Hepatocyte (in vitro differentiated cells): ENCODE measurements at regions not wholly inside any gene's neighbourhood (a gene's known extent, or its start where the extent isn't known, plus 50 kb on each side); places are given as distances from the start of the nearest gene placed in this dataset.

Experiments
- EZH2 ChIP-seq: fragments of 200-600 bp; sonication (generic); IDR thresholded peaks from 2 replicates; pipeline ENCODE4 v1.6.1; 2016; ENCODE audit warnings: antibody characterized with exemption, mild to moderate bottlenecking, borderline replicate concordance
- TF ChIP-seq, protein P1 (sequence below): fragments of 200-600 bp; sonication (generic); IDR thresholded peaks from 2 replicates; pipeline ENCODE4 v1.5.1; 2016; ENCODE audit warnings: antibody characterized with exemption, mild to moderate bottlenecking; ENCODE audit not compliant: poor library complexity

DNA sequence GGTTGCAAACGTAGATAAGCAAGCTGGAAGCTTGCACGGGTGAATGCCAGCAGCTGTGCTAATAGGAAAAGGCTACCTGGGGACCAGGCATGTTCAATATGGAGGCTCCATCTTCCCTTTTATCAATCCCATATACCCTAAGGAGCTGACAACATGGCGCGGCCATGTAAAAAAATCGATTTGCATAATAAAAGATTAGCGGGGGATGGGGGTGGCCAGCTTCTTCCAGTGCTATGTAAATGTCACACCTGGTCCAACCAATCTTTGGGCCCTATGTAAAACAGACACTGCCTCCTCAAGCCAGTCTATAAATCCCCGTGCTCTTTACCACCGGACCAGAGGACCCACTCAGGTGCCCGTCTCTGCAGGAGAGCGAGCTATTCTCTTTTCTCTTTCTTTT lies 128.2 kb downstream of the GPAT3 start:
- TF ChIP-seq, protein P1, sequence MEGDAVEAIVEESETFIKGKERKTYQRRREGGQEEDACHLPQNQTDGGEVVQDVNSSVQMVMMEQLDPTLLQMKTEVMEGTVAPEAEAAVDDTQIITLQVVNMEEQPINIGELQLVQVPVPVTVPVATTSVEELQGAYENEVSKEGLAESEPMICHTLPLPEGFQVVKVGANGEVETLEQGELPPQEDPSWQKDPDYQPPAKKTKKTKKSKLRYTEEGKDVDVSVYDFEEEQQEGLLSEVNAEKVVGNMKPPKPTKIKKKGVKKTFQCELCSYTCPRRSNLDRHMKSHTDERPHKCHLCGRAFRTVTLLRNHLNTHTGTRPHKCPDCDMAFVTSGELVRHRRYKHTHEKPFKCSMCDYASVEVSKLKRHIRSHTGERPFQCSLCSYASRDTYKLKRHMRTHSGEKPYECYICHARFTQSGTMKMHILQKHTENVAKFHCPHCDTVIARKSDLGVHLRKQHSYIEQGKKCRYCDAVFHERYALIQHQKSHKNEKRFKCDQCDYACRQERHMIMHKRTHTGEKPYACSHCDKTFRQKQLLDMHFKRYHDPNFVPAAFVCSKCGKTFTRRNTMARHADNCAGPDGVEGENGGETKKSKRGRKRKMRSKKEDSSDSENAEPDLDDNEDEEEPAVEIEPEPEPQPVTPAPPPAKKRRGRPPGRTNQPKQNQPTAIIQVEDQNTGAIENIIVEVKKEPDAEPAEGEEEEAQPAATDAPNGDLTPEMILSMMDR: no peak
- TF ChIP-seq EZH2: no peak
